ENCODE measurements at regions not wholly inside any gene's neighbourhood (a gene's known extent, or its start where the extent isn't known, plus 50 kb on each side); places are given as distances from the start of the nearest gene placed in this dataset.

DNA sequence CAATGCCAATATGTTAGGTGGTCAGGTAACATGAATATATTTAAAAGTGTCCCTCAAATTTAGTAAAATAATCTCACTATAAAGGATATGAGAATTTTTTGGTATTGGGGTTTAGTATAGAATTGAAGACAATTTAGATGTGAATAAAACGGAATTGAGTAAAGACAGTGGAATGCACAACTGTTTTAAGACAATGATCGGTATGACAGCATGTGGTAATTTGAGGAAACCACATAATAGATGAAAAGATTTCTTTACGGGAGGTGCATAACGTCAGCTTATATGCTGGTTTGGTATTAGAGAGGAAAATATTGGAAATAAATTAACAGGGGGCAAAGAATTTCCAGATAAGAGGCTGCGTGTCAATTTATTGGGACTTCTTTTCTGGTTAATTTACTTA is 1043.2 kb downstream of the CDH18 start:
- intact Hi-C loops (cut with micrococcal nuclease), result no loop called here
- POLR2A ChIA-PET, result no interaction called here
- no peak for TF ChIP-seq CTCF (IDR thresholded peaks at IDR 0.05)
- no peaks in the 10 kb centered on the region for H3K27me3 Mint-ChIP-seq
- H3K4me3 Mint-ChIP-seq, result no peak overlapping the region
- H3K36me3 Mint-ChIP-seq (ENCODE audit: low read depth), result no peaks in the 10 kb centered on the region
- peaks cover 5% of the 10 kb centered on the region for H3K9me3 Mint-ChIP-seq
- DNase-seq (no peak), ATAC-seq (no peak)
- CTCF ChIA-PET, result no interaction called here
- H3K4me1 Mint-ChIP-seq (ENCODE audit: low read depth), result no peaks in the 10 kb centered on the region
- H3K27ac Mint-ChIP-seq, result no peak overlapping the region

DNA sequence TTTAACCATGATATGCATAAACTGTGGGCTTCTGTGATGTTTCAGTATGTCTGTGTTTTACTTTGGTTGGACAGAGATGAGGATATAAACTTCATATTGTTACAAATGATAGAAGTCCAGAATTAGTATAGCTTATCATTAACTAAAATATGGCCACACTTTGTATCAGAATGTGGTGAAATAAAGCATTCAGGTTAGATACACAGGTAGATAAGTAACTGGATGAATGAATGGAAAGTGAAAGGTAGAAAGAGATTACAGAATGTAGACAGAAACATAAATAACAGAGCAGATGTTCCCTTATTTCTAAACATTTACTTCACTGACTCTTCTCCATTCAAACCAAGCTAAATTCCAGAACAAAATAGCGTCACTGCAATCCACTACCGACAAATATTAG is 1033.8 kb downstream of the CDH18 start:
- ATAC-seq (no peak), DNase-seq (no peak)
- POLR2A ChIA-PET, result no interaction called here
- H3K27me3 Mint-ChIP-seq, result no peaks in the 10 kb centered on the region
- H3K9me3 Mint-ChIP-seq, result peaks cover 5% of the 10 kb centered on the region
- H3K4me3 Mint-ChIP-seq, result no peak overlapping the region
- TF ChIP-seq CTCF (IDR thresholded peaks at IDR 0.05), result no peak
- no peaks in the 10 kb centered on the region for H3K36me3 Mint-ChIP-seq (ENCODE audit: low read depth)
- CTCF ChIA-PET, result no interaction called here
- intact Hi-C loops (cut with micrococcal nuclease), result no loop called here
- H3K4me1 Mint-ChIP-seq (ENCODE audit: low read depth), result no peaks in the 10 kb centered on the region
- H3K27ac Mint-ChIP-seq, result no peak overlapping the region

DNA sequence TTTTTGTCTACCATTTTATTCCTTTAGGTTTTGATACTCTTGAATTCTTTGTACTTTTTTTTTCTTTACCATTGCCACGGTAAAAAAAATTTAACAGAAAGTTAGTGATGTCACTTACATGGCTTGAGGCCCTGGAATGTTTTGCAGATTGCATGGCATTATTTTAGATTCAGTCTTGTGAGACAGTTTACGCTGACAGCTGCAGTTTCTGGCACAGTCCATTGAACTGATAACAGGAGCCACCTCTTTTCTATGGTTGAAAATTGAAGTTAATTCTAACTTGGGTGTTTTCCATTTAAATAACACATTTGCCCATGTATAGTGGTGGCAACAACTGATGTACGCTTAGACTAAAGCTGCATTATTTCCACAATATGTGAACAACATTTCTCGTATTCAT is 1028.5 kb downstream of the CDH18 start:
- Mint-ChIP-seq H3K9me3 (peaks cover 4% of the 10 kb centered on the region), H3K27ac (no peak overlapping the region), H3K27me3 (no peaks in the 10 kb centered on the region), H3K4me3 (no peak overlapping the region), H3K36me3 (ENCODE audit: low read depth) (no peaks in the 10 kb centered on the region), H3K4me1 (ENCODE audit: low read depth) (no peaks in the 10 kb centered on the region)
- DNase-seq (no peak), ATAC-seq (no peak)
- CTCF ChIA-PET, result no interaction called here
- intact Hi-C loops (cut with micrococcal nuclease), result no loop called here
- no peak for TF ChIP-seq CTCF (IDR thresholded peaks at IDR 0.05)
- POLR2A ChIA-PET, result no interaction called here

DNA sequence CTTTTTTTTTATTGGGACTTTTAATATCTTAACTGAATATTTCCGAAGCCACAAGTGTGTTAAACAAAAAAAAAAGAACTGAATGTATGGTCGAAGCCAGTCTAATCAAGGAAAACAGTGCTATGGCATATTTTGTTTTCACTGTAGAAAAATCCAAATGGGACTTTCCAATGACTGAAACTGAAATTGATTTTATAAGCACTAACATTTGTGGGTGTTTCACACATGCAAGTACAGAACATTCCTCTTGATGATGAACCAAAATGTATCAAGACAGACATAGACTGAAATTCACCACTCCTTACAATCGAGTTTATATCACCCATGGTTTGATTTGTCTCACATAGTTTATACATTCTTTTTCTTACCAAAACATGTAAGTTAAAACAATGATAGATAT is 1026.8 kb downstream of the CDH18 start:
- H3K27me3 Mint-ChIP-seq, result no peaks in the 10 kb centered on the region
- no peak for TF ChIP-seq CTCF (IDR thresholded peaks at IDR 0.05)
- intact Hi-C loops (cut with micrococcal nuclease), result no loop called here
- DNase-seq (no peak), ATAC-seq (no peak)
- H3K9me3 Mint-ChIP-seq, result peaks cover 4% of the 10 kb centered on the region
- H3K36me3 Mint-ChIP-seq (ENCODE audit: low read depth), result no peaks in the 10 kb centered on the region
- POLR2A ChIA-PET, result no interaction called here
- H3K27ac Mint-ChIP-seq, result no peak overlapping the region
- H3K4me3 Mint-ChIP-seq, result no peak overlapping the region
- no peaks in the 10 kb centered on the region for H3K4me1 Mint-ChIP-seq (ENCODE audit: low read depth)
- CTCF ChIA-PET, result no interaction called here

DNA sequence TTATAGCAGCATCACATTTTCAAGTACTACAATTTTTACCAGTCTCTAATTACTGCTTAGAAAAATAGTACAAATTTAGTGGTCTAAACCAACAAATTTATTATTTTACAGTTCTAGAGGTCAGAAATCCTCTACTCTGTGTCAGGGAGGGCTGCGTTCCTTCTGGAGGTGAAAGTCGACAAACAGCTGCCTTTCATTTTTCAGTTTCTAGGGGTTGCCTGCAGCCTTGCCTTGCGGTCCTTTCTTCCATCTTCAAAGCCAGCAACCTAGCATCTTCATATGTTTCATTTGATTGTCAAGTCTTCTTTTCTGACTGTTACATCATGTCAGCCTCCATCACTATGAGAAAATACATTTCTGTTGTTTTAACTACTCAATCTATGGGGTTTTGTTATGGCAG is 1022.1 kb downstream of the CDH18 start:
- ChIA-PET POLR2A (no interaction called here), CTCF (no interaction called here)
- H3K27me3 Mint-ChIP-seq, result no peaks in the 10 kb centered on the region
- intact Hi-C loops (cut with micrococcal nuclease), result no loop called here
- H3K9me3 Mint-ChIP-seq, result peaks cover 2% of the 10 kb centered on the region
- no peaks in the 10 kb centered on the region for H3K4me1 Mint-ChIP-seq (ENCODE audit: low read depth)
- no peak for TF ChIP-seq CTCF (IDR thresholded peaks at IDR 0.05)
- H3K36me3 Mint-ChIP-seq (ENCODE audit: low read depth), result no peaks in the 10 kb centered on the region
- H3K4me3 Mint-ChIP-seq, result no peak overlapping the region
- no peak for DNase-seq
- H3K27ac Mint-ChIP-seq, result no peak overlapping the region
- no peak for ATAC-seq

Measured in activated CD8-positive, alpha-beta T cell treated with anti-CD3 and anti-CD28 coated beads for 36 hours (primary cell).